ENCODE measurements at regions not wholly inside any gene's neighbourhood (a gene's known extent, or its start where the extent isn't known, plus 50 kb on each side); places are given as distances from the start of the nearest gene placed in this dataset.
"Not testable (repeated sequence)": the region's sequence is repeated elsewhere in the genome, so short reads cannot be mapped to it uniquely, and the experiment has no call there.

- not testable (repeated sequence) for DNase-seq (ENCODE audit: low read depth, low spot score)
Observed at GRCh38 chr5:118063836-118064235, 924.5 kb downstream of the DTWD2 start.

DNA sequence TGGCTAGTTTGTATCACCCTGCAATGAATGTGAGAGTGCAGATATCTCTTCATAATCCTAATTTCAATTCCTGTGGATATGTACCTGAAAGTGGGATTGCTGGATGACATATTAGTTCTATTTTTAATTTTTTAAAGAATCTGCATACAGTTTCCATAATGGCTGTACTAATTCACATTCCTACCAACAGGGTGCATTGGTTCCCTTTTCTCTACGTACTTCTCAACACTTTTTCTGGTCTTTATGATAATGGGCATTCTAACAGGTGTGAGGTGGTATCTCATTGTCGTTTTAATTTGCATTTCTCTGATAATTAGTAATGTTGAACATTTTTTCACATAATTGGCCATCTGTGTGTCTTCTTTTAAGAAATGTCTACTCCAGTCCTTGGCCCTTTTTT lies 927.5 kb downstream of the DTWD2 start:
- DNase-seq (ENCODE audit: low read depth, low spot score), result no peak

DNA sequence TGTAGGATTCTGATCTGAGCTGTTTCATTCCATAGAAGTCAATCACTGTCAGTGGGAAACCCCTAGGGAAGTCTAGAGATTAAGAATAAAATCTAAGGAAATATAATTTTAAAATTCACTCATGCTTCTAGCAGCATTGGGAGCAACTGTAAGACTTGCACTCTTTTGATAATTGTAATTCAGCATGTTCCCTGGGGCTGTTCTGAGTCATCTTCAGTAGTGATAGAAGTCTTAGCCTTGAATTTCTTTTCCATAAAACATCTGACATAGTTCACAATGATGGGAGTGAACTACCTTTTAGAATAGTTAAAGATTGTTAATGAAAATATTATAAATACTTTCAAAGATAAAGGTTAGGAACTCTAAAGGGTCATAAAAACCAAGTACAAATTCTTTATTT lies 935.8 kb downstream of the DTWD2 start:
- no peak for DNase-seq (ENCODE audit: low read depth, low spot score)

GRCh38 chr5:118044169-118044568 lies 944.2 kb downstream of the DTWD2 start:
- DNase-seq (ENCODE audit: low read depth, low spot score), result no peak

DNA sequence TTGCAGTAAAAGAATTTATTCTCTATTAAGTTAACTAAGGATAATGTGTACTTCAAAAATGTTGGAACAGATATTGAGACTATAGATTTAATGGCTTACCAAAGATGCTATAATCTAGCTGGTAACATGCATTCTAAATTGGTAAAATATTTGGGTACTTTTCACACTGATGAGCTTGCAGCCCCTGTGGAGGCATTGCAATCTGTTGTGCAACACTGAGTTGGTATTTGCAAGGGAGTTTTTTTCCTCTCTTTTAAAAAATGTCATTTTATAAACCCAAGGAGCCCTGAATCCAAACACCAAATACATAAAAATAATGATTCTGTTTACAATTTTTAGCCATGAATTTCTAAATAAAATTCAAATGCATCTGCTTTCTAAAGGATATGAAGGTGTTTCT lies 944.8 kb downstream of the DTWD2 start:
- no peak for DNase-seq (ENCODE audit: low read depth, low spot score)

GRCh38 chr5:118042076-118042475 lies 946.3 kb downstream of the DTWD2 start:
- DNase-seq (ENCODE audit: low read depth, low spot score), result no peak

DNA sequence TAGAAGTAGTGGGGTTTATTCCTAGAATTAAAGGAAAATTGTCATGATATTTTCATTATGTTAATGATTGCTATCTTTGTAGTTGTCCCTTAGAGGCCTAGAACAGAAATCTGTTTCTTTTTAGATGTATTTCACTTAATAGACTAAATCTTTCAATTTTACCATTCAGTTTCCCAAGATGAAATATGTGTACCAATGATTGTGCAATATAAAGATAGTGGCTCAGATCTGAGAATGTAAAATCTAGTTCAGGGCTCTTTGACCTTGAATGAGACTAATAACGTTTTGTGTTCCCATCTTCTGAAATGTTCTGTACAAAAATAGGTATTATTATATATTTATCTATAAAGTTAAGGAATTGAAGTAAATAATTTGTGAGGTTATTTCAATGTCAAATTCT lies 947.9 kb downstream of the DTWD2 start:
- DNase-seq (ENCODE audit: low read depth, low spot score), result no peak

GRCh38 chr5:118033686-118034338 lies 954.5 kb downstream of the DTWD2 start:
- DNase-seq (ENCODE audit: low read depth, low spot score), result no peak

DNA sequence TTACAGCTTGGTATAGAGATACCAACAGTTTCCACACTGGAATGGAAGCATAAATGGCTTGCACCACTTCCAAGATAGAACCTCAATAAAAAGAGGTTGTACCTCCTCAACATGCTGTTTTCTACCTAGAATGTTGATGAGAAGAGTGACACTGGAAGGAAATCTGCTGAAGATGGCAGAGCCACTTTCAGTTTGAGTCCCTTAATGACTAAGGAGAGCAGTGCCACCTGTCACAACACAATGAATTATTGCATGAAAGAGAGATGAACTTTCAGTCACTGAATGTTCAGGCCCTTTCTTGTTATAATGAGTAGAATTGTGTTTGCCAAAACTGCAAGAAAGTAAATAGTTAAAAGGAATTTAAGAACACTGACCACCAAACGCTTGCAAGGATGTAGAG lies 958.5 kb downstream of the DTWD2 start:
- DNase-seq (ENCODE audit: low read depth, low spot score), result no peak

GRCh38 chr5:118022062-118022461 lies 966.3 kb downstream of the DTWD2 start:
- DNase-seq (ENCODE audit: low read depth, low spot score), result no peak

GRCh38 chr5:118017536-118017935 lies 970.8 kb downstream of the DTWD2 start:
- no peak for DNase-seq (ENCODE audit: low read depth, low spot score)

DNA sequence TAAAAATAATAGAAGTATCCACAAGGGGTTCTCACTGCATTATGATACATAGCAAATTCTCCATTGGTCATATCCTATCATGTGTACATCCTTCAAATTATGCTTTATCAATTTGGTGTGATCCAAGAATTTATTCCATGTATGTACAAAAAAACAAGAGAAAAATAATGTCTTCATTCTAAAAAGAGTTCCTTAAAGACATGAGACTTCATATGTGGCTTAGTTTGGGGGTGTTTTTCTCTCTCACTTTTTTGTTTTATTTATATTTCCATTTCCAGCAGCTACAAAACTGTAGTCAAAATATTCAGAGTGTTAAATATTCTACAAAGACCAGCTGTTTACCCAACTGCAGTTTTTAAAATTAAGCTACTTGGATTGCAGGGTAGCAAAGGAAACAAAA lies 972.0 kb downstream of the DTWD2 start:
- DNase-seq (ENCODE audit: low read depth, low spot score), result no peak

- no peak for DNase-seq (ENCODE audit: low read depth, low spot score)
Observed at GRCh38 chr5:118015511-118015910, 972.8 kb downstream of the DTWD2 start.

DNA sequence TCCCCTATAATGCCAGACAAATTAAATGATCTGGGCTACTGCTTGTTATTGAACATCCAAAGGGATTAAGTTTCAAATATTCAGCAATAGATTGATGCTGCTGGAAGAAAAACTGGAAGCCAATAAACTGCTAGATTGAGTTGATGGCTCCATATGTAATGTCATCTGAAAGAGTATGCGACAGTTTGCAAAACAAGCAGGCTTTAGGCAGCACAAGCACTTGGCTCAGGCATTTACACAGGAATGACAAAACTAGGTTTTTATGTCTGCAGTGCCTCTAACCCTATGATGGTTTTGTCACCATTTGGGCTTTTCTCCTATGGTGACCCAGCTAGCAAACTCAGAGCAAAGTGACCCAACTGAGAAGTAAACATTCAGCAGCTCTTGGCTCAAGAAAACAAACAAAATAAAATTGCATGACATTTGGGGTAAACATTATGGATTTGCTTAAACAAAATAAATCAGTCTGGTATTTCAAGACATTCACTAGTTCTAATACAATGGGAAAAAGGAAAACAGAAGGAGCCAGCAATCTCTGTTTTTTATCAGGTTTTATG lies 978.5 kb downstream of the DTWD2 start:
- no peak for DNase-seq (ENCODE audit: low read depth, low spot score)

GRCh38 chr5:118008779-118009178 lies 979.6 kb downstream of the DTWD2 start:
- no peak for DNase-seq (ENCODE audit: low read depth, low spot score)

GRCh38 chr5:118007262-118007661 lies 981.1 kb downstream of the DTWD2 start:
- DNase-seq (ENCODE audit: low read depth, low spot score), result no peak

DNA sequence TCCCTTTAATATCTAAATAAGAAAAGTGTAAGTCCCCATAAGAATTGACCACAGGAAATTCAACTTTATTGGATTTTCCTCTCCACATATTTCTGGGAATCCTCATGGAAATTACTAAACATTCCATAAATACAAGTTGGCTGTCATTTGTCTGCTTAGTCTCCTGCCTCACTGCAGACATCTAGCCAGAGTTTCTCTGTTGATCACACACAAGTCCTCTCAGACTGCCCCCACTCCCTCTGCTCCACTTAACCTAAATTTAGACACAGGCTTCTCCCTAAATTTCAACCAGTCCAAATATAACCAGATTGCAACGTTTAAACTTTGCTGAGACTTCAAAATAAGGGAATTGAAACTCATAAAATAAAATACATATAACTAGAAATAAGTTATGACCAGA lies 982.1 kb downstream of the DTWD2 start:
- DNase-seq (ENCODE audit: low read depth, low spot score), result no peak

- DNase-seq (ENCODE audit: low read depth, low spot score), result no peak
Observed at GRCh38 chr5:117999939-118000549, 988.3 kb downstream of the DTWD2 start.

DNA sequence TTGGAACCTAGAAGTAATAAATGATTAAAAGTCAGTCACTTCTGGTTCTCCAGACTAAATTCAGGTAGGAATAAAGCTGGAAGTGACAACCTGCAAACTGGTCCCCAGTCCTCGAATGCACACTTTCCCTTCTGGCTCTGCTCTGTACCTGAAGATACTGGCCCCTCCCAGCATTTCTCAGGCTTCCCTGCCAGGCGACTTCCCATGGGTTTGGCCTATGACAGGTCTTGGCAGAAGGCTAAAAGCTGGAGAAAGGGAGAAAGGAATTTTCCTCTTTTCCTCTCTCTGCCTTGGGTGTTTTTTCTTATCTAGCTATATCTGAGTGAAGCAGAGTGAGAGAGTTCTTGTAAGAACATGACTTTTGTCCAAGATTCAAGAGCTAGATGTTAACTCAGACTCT lies 1005.7 kb downstream of the DTWD2 start:
- no peak for DNase-seq (ENCODE audit: low read depth, low spot score)

- peak; percentile 52 for DNase-seq (ENCODE audit: low read depth, low spot score)
Observed at GRCh38 chr5:117973785-117974184, 1014.6 kb downstream of the DTWD2 start.

- DNase-seq (ENCODE audit: low read depth, low spot score), result no peak
Observed at GRCh38 chr5:117955831-117956230, 1032.5 kb downstream of the DTWD2 start.

- no peak for DNase-seq (ENCODE audit: low read depth, low spot score)
Observed at GRCh38 chr5:117954331-117954730, 1034.0 kb downstream of the DTWD2 start.

DNA sequence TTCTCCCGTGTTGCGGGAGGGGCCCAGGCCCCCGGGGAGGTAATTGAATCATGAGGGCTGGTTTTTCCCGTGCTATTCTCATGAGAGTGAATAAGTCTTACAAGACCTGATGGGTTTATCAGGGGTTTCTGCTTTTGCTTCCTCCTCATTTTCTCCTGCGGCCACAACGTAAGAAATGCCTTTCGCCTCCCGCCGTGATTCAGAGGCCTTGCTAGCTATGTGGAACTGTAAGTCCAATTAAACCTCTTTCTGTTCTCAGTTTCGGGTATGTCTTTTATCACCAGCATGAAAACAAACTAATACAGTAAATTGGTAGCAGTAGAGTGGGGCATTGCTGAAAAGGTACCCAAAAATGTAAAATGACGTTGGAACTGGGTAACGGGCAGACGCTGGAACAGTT lies 1035.1 kb downstream of the DTWD2 start:
- DNase-seq (ENCODE audit: low read depth, low spot score), result no peak
